ENCODE measurements at regions not wholly inside any gene's neighbourhood (a gene's known extent, or its start where the extent isn't known, plus 50 kb on each side); places are given as distances from the start of the nearest gene placed in this dataset.

- no peak overlapping the region for H3K4me3 ChIP-seq
- H3K4me1 ChIP-seq: no peaks in the 10 kb centered on the region
- DNase-seq (ENCODE audit: extremely low spot score in 2 of 2): no peak
- H3K27me3 ChIP-seq: no peaks in the 10 kb centered on the region
- no peaks in the 10 kb centered on the region for H3K9me3 ChIP-seq
- H3K27ac ChIP-seq: no peak overlapping the region
- no peak for TF ChIP-seq POLR2AphosphoS5 (IDR thresholded peaks at IDR 0.05; ENCODE audit: insufficient read depth in 1 of 2, low read depth in 1 of 2)
- no peak for TF ChIP-seq POLR2A (IDR thresholded peaks at IDR 0.05)
- intact Hi-C loops (cut with DNase I): no loop called here
- no peaks in the 10 kb centered on the region for H3K36me3 ChIP-seq
Observed at GRCh38 chr9:25918761-25919160, 240.5 kb upstream of the TUSC1 start.

GRCh38 chr9:25917731-25918362 lies 239.6 kb upstream of the TUSC1 start:
- no peak overlapping the region for H3K4me3 ChIP-seq
- no peaks in the 10 kb centered on the region for H3K9me3 ChIP-seq
- no peaks in the 10 kb centered on the region for H3K36me3 ChIP-seq
- no peak overlapping the region for H3K27ac ChIP-seq
- DNase-seq (ENCODE audit: extremely low spot score in 2 of 2): no peak
- no peaks in the 10 kb centered on the region for H3K4me1 ChIP-seq
- intact Hi-C loops (cut with DNase I): no loop called here
- no peak for TF ChIP-seq POLR2A (IDR thresholded peaks at IDR 0.05)
- TF ChIP-seq POLR2AphosphoS5 (IDR thresholded peaks at IDR 0.05; ENCODE audit: insufficient read depth in 1 of 2, low read depth in 1 of 2): no peak
- no peak for TF ChIP-seq CTCF (IDR thresholded peaks at IDR 0.05)
- H3K27me3 ChIP-seq: no peaks in the 10 kb centered on the region

- Histone ChIP-seq H3K36me3 (no peaks in the 10 kb centered on the region), H3K27me3 (no peaks in the 10 kb centered on the region), H3K9me3 (no peaks in the 10 kb centered on the region), H3K27ac (no peak overlapping the region), H3K4me1 (no peaks in the 10 kb centered on the region), H3K4me3 (no peak overlapping the region)
- DNase-seq (ENCODE audit: extremely low spot score in 2 of 2): no peak
- intact Hi-C loops (cut with DNase I): no loop called here
- TF ChIP-seq POLR2AphosphoS5 (IDR thresholded peaks at IDR 0.05; ENCODE audit: insufficient read depth in 1 of 2, low read depth in 1 of 2): no peak
- no peak for TF ChIP-seq CTCF (IDR thresholded peaks at IDR 0.05)
- TF ChIP-seq POLR2A (IDR thresholded peaks at IDR 0.05): no peak
Observed at GRCh38 chr9:25913806-25914205, 235.6 kb upstream of the TUSC1 start.

GRCh38 chr9:25904701-25905100 lies 226.5 kb upstream of the TUSC1 start:
- TF ChIP-seq POLR2AphosphoS5 (IDR thresholded peaks at IDR 0.05; ENCODE audit: insufficient read depth in 1 of 2, low read depth in 1 of 2): no peak
- TF ChIP-seq CTCF (IDR thresholded peaks at IDR 0.05): no peak
- TF ChIP-seq POLR2A (IDR thresholded peaks at IDR 0.05): no peak
- Histone ChIP-seq H3K4me1 (no peaks in the 10 kb centered on the region), H3K9me3 (no peaks in the 10 kb centered on the region), H3K4me3 (no peak overlapping the region), H3K27ac (no peak overlapping the region), H3K27me3 (no peaks in the 10 kb centered on the region), H3K36me3 (no peaks in the 10 kb centered on the region)
- no peak for DNase-seq (ENCODE audit: extremely low spot score in 2 of 2)
- intact Hi-C loops (cut with DNase I): no loop called here

- no peaks in the 10 kb centered on the region for H3K36me3 ChIP-seq
- TF ChIP-seq POLR2AphosphoS5 (IDR thresholded peaks at IDR 0.05; ENCODE audit: insufficient read depth in 1 of 2, low read depth in 1 of 2): no peak
- TF ChIP-seq POLR2A (IDR thresholded peaks at IDR 0.05): no peak
- TF ChIP-seq CTCF (IDR thresholded peaks at IDR 0.05): no peak
- H3K4me1 ChIP-seq: no peaks in the 10 kb centered on the region
- no peak overlapping the region for H3K4me3 ChIP-seq
- H3K27ac ChIP-seq: no peak overlapping the region
- intact Hi-C loops (cut with DNase I): no loop called here
- H3K27me3 ChIP-seq: no peaks in the 10 kb centered on the region
- DNase-seq (ENCODE audit: extremely low spot score in 2 of 2): no peak
- H3K9me3 ChIP-seq: no peaks in the 10 kb centered on the region
Observed at GRCh38 chr9:25891527-25891926, 213.3 kb upstream of the TUSC1 start.
